Left lung (tissue), 4 donors: ENCODE measurements at regions not wholly inside any gene's neighbourhood (a gene's known extent, or its start where the extent isn't known, plus 50 kb on each side); places are given as distances from the start of the nearest gene placed in this dataset.
"Not testable (repeated sequence)": the region's sequence is repeated elsewhere in the genome, so short reads cannot be mapped to it uniquely, and the experiment has no call there.

Experiments used
- ATAC-seq: fragments of 200-7000 bp; cut with Tn5 transposase; one replicate; pipeline ENCODE4 v1.9.1; 2020; ENCODE audit warnings: moderate library complexity
- DNase-seq, 4 donors: peaks; one replicate each; pipeline ENCODE4 v3.0.0-alpha.2; 2013 to 2020
- H3K27ac ChIP-seq, 2 donors: fragments of 200-600 bp; sonication (generic) in 1 of 2; one replicate each; pipeline versions ENCODE4 v1.5.0 to v1.8.0; 2020 to 2021
- H3K27me3 ChIP-seq, 2 donors: fragments of 200-600 bp; sonication (generic) in 1 of 2; one replicate each; pipeline versions ENCODE4 v1.5.0 to v1.8.0; 2020 to 2021
- H3K36me3 ChIP-seq, 2 donors: fragments of 200-600 bp; sonication (generic) in 1 of 2; one replicate each; pipeline versions ENCODE4 v1.5.0 to v1.8.0; 2020 to 2021
- H3K4me1 ChIP-seq, 2 donors: fragments of 200-600 bp; one replicate each; pipeline ENCODE4 v1.8.0; 2021
- H3K4me3 ChIP-seq, 2 donors: fragments of 200-600 bp; sonication (generic) in 1 of 2; one replicate each; pipeline versions ENCODE4 v1.5.0 to v1.8.0; 2020 to 2021; ENCODE audit warnings: mild to moderate bottlenecking in 1 of 2
- H3K9me3 ChIP-seq, 2 donors: fragments of 200-600 bp; sonication (generic) in 1 of 2; one replicate each; pipeline versions ENCODE4 v1.5.0 to v1.8.0; 2020 to 2021
- intact Hi-C, 2 donors: fragments of 100-400 bp; cut with DNase I; formaldehyde crosslinking; loops; one replicate each; pipeline versions ENCODE4 v1.11.2 to v1.14.2; 2022
- TF ChIP-seq, protein P1 (sequence below), 2 donors: fragments of 200-600 bp; sonication (generic) in 1 of 2; IDR thresholded peaks; one replicate each; pipeline versions ENCODE4 v1.5.0 to v1.8.0; 2021; ENCODE audit warnings: antibody characterized with exemption in 2 of 2
- donor health status: DM: no; HTN: yes; CAD: no.
- donor health status: DM: no; HTN: no; CAD: no.

DNA sequence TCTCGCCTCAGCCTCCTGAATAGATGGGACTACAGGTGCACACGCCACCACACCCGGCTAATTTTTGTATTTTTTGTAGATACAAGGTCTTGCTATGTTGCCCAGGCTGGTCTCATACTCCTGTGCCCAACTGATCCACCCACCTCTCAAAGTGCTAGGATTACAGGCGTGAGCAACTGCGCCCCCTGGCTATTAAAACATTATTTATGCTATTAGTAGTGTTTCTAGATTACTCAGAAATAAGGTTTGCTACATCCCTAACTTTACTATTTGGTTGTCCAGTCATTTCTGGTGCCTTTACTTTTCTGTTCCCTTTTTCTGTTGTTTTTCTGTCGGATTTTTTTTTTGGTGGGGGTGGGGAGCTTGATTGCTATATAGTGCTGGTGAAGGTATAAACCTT is 393.6 kb upstream of the TPM1 start:
- TF ChIP-seq, protein P1, sequence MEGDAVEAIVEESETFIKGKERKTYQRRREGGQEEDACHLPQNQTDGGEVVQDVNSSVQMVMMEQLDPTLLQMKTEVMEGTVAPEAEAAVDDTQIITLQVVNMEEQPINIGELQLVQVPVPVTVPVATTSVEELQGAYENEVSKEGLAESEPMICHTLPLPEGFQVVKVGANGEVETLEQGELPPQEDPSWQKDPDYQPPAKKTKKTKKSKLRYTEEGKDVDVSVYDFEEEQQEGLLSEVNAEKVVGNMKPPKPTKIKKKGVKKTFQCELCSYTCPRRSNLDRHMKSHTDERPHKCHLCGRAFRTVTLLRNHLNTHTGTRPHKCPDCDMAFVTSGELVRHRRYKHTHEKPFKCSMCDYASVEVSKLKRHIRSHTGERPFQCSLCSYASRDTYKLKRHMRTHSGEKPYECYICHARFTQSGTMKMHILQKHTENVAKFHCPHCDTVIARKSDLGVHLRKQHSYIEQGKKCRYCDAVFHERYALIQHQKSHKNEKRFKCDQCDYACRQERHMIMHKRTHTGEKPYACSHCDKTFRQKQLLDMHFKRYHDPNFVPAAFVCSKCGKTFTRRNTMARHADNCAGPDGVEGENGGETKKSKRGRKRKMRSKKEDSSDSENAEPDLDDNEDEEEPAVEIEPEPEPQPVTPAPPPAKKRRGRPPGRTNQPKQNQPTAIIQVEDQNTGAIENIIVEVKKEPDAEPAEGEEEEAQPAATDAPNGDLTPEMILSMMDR (IDR thresholded peaks at IDR 0.05) = peak in 1 of 2 donors; percentile 32

GRCh38 chr15:62649793-62650420 is 392.6 kb upstream of the TPM1 start:
- H3K4me1 ChIP-seq = peaks cover 0 to 15% of the 10 kb centered on the region in 2 donors
- TF ChIP-seq, protein P1 (IDR thresholded peaks at IDR 0.05) = no peak
- no peaks in the 10 kb centered on the region for H3K27me3 ChIP-seq
- H3K36me3 ChIP-seq = no peaks in the 10 kb centered on the region
- intact Hi-C loops = loop anchor here in 1 of 2 donors (10.0 kb wide), 1 partner anchor 255 kb away; the partner anchor contains the start of gene TLN2
- peak in 1 of 4 donors; percentile 52 for DNase-seq
- ATAC-seq = peak; percentile 60
- H3K9me3 ChIP-seq = no peaks in the 10 kb centered on the region
- no peak overlapping the region for H3K4me3 ChIP-seq
- peak overlapping the region in 1 of 2 donors; percentile 13 for H3K27ac ChIP-seq

More for the DNA sequence above, 393.6 kb upstream of the TPM1 start:
- no peaks in the 10 kb centered on the region for H3K36me3 ChIP-seq
- H3K27me3 ChIP-seq = no peaks in the 10 kb centered on the region
- H3K4me3 ChIP-seq = no peak overlapping the region
- H3K4me1 ChIP-seq = peaks cover 0 to 15% of the 10 kb centered on the region in 2 donors
- H3K9me3 ChIP-seq = no peaks in the 10 kb centered on the region
- H3K27ac ChIP-seq = no peak overlapping the region
- intact Hi-C loops = no loop called here
- DNase-seq (peak in 1 of 4 donors; percentile 19), ATAC-seq (peak; percentile 73)

- Histone ChIP-seq H3K27ac (peak overlapping the region in 1 of 2 donors; percentile 58), H3K27me3 (no peaks in the 10 kb centered on the region), H3K4me3 (no peak overlapping the region), H3K9me3 (no peaks in the 10 kb centered on the region), H3K36me3 (no peaks in the 10 kb centered on the region), H3K4me1 (peaks cover 0 to 22% of the 10 kb centered on the region in 2 donors)
- intact Hi-C loops = loop anchor here in 1 of 2 donors (10.0 kb wide), 1 partner anchor 258 kb away; the partner anchor contains the start of gene TLN2
- DNase-seq (no peak), ATAC-seq (peak; percentile 72)
- TF ChIP-seq, protein P1 (IDR thresholded peaks at IDR 0.05) = no peak
Observed at GRCh38 chr15:62653122-62653521, 389.4 kb upstream of the TPM1 start.

- H3K9me3 ChIP-seq = no peaks in the 10 kb centered on the region
- DNase-seq (no peak), ATAC-seq (no peak)
- no peak overlapping the region for H3K27ac ChIP-seq
- TF ChIP-seq, protein P1 (IDR thresholded peaks at IDR 0.05) = no peak
- intact Hi-C loops = loop anchor here in 1 of 2 donors (10.0 kb wide), 1 partner anchor 261 kb away; the partner anchor contains the start of gene TLN2
- no peak overlapping the region for H3K4me3 ChIP-seq
- H3K4me1 ChIP-seq = peaks cover 0 to 16% of the 10 kb centered on the region in 2 donors
- no peaks in the 10 kb centered on the region for H3K27me3 ChIP-seq
- H3K36me3 ChIP-seq = no peaks in the 10 kb centered on the region
Observed at GRCh38 chr15:62656071-62656470, 386.5 kb upstream of the TPM1 start.

DNA sequence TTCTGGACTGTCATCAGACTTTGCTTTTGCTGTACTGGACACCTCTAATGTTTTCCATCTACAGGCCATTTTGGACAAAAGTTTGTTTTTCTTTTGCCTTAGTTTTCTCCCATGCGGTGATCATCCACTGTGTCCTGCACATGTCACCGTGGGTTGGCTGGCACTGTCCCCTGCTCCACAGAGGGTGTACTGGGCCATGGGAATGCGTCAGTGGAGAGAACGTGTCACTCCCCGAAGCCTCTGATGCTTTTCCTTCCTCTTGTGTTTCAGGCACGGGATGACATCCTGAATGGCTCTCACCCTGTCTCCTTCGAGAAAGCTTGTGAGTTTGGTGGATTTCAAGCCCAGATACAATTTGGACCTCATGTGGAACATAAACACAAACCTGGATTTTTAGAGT is 385.0 kb upstream of the TPM1 start:
- H3K4me3 ChIP-seq, DNase-seq, H3K9me3 ChIP-seq, H3K27ac ChIP-seq, H3K27me3 ChIP-seq, H3K36me3 ChIP-seq: not testable (repeated sequence)
- H3K4me1 ChIP-seq = peaks cover 0 to 16% of the 10 kb centered on the region in 2 donors
- peak; percentile 70 for ATAC-seq
- intact Hi-C loops = loop anchor here in 1 of 2 donors (10.0 kb wide), 1 partner anchor 263 kb away; the partner anchor contains the start of gene TLN2
